MCF 10A (cell line): ENCODE measurements at regions not wholly inside any gene's neighbourhood (a gene's known extent, or its start where the extent isn't known, plus 50 kb on each side); places are given as distances from the start of the nearest gene placed in this dataset.

Experiments used
- BruUV-seq: library from RNA; stranded (reverse); fragments of 400-500 nt; replicated peaks from 2 replicates; lab custom pipeline; 2021; lab: Mats Ljungman, UMichigan
- CTCF ChIA-PET: fragments of 300-600 bp; sonication (Branson Sonifier 250); formaldehyde crosslinking; extraction: SDS; loops from one replicate; lab custom pipeline; 2021; ENCODE audit warnings: antibody characterized with exemption, inconsistent platforms; lab: Yijun Ruan, JAX
- POLR2A ChIA-PET: fragments of 300-600, 350-650 bp; sonication (Branson Sonifier 250); formaldehyde crosslinking; extraction: SDS; loops from one replicate; lab custom pipeline; 2020; ENCODE audit warnings: antibody characterized with exemption, inconsistent platforms; lab: Yijun Ruan, JAX
- DNase-seq: peaks from one replicate; pipeline ENCODE4 v3.0.0-alpha.2; 2018; ENCODE audit not compliant: unreplicated experiment
- H3K27ac Mint-ChIP-seq: one replicate; pipeline ENCODE4 v1.8.0; 2022; ENCODE audit warnings: mild to moderate bottlenecking, low read depth, mixed read lengths; ENCODE audit not compliant: unreplicated experiment
- H3K27me3 Mint-ChIP-seq: one replicate; pipeline ENCODE4 v1.8.0; 2022; ENCODE audit warnings: mixed read lengths; ENCODE audit not compliant: insufficient read depth, unreplicated experiment
- H3K36me3 Mint-ChIP-seq: one replicate; pipeline ENCODE4 v1.8.0; 2022; ENCODE audit warnings: mild to moderate bottlenecking, moderate library complexity, mixed read lengths; ENCODE audit not compliant: insufficient read depth, unreplicated experiment
- H3K4me1 Mint-ChIP-seq: one replicate; pipeline ENCODE4 v1.8.0; 2022; ENCODE audit warnings: mixed read lengths; ENCODE audit not compliant: insufficient read depth, unreplicated experiment
- H3K4me3 Mint-ChIP-seq: one replicate; pipeline ENCODE4 v1.8.0; 2022; ENCODE audit warnings: mild to moderate bottlenecking, moderate library complexity, mixed read lengths; ENCODE audit not compliant: unreplicated experiment
- H3K9me3 Mint-ChIP-seq: one replicate; pipeline ENCODE4 v1.8.0; 2022; ENCODE audit warnings: mixed read lengths; ENCODE audit not compliant: unreplicated experiment
- CTCF ChIP-seq: fragments of 200-600 bp; IDR thresholded peaks from one replicate; pipeline ENCODE4 v1.8.0; 2022; ENCODE audit warnings: antibody characterized with exemption, mild to moderate bottlenecking; ENCODE audit not compliant: unreplicated experiment
- intact Hi-C: fragments of 100-400 bp; cut with micrococcal nuclease; formaldehyde crosslinking; loops from 2 replicates; pipeline ENCODE4 v1.14.1; 2022

GRCh38 chr12:107855471-107855870, 81.0 kb downstream of the ASCL4 start:
- H3K4me3 Mint-ChIP-seq = no peak overlapping the region
- no peak for TF ChIP-seq CTCF
- H3K27me3 Mint-ChIP-seq = peaks cover 38% of the 10 kb centered on the region

GRCh38 chr12:107856096-107856495, 81.6 kb downstream of the ASCL4 start:
- H3K4me3 Mint-ChIP-seq = no peak overlapping the region
- POLR2A ChIA-PET = no interaction called here
- no peak for TF ChIP-seq CTCF
- no peaks in the 10 kb centered on the region for H3K4me1 Mint-ChIP-seq
- DNase-seq = no peak
- H3K36me3 Mint-ChIP-seq = no peaks in the 10 kb centered on the region
- BruUV-seq = no TSS peak
- peaks cover 44% of the 10 kb centered on the region for H3K27me3 Mint-ChIP-seq
- intact Hi-C loops = no loop called here
- CTCF ChIA-PET = interaction anchor here (0.7 kb wide), 1 partner anchor 419 kb away, joined by 4 read pairs; no protein-coding TSS in a partner anchor
- no peaks in the 10 kb centered on the region for H3K9me3 Mint-ChIP-seq
- no peak overlapping the region for H3K27ac Mint-ChIP-seq

More at GRCh38 chr12:107855471-107855870, 81.0 kb downstream of the ASCL4 start:
- no peak for DNase-seq
- no peak overlapping the region for H3K27ac Mint-ChIP-seq
- no peaks in the 10 kb centered on the region for H3K9me3 Mint-ChIP-seq
- intact Hi-C loops = no loop called here
- ChIA-PET POLR2A (no interaction called here), CTCF (interaction anchor here (0.7 kb wide), 1 partner anchor 418 kb away, joined by 4 read pairs; no protein-coding TSS in a partner anchor)
- no peaks in the 10 kb centered on the region for H3K4me1 Mint-ChIP-seq
- BruUV-seq = no TSS peak
- no peaks in the 10 kb centered on the region for H3K36me3 Mint-ChIP-seq

- intact Hi-C loops = no loop called here
- Mint-ChIP-seq H3K27ac (no peak overlapping the region), H3K4me1 (no peaks in the 10 kb centered on the region), H3K27me3 (peaks cover 55% of the 10 kb centered on the region), H3K4me3 (no peak overlapping the region), H3K36me3 (no peaks in the 10 kb centered on the region), H3K9me3 (no peaks in the 10 kb centered on the region)
- no peak for TF ChIP-seq CTCF
- POLR2A ChIA-PET = interaction anchor here (1.1 kb wide), 1 partner anchor 67 kb away, joined by 3 read pairs; no protein-coding TSS in a partner anchor
- no peak for DNase-seq
- CTCF ChIA-PET = no interaction called here
- no TSS peak for BruUV-seq
Measured at GRCh38 chr12:107857191-107857590, 82.7 kb downstream of the ASCL4 start.

- CTCF ChIA-PET = no interaction called here
- peaks cover 63% of the 10 kb centered on the region for H3K27me3 Mint-ChIP-seq
- BruUV-seq = no TSS peak
- H3K27ac Mint-ChIP-seq = no peak overlapping the region
- intact Hi-C loops = no loop called here
- H3K4me3 Mint-ChIP-seq = no peak overlapping the region
- H3K36me3 Mint-ChIP-seq = no peaks in the 10 kb centered on the region
- no peaks in the 10 kb centered on the region for H3K9me3 Mint-ChIP-seq
- POLR2A ChIA-PET = no interaction called here
- TF ChIP-seq CTCF = no peak
- no peak for DNase-seq
- H3K4me1 Mint-ChIP-seq = no peaks in the 10 kb centered on the region
Measured at GRCh38 chr12:107859367-107859766, 84.9 kb downstream of the ASCL4 start.
